ENCODE measurements at regions not wholly inside any gene's neighbourhood (a gene's known extent, or its start where the extent isn't known, plus 50 kb on each side); places are given as distances from the start of the nearest gene placed in this dataset.

DNA sequence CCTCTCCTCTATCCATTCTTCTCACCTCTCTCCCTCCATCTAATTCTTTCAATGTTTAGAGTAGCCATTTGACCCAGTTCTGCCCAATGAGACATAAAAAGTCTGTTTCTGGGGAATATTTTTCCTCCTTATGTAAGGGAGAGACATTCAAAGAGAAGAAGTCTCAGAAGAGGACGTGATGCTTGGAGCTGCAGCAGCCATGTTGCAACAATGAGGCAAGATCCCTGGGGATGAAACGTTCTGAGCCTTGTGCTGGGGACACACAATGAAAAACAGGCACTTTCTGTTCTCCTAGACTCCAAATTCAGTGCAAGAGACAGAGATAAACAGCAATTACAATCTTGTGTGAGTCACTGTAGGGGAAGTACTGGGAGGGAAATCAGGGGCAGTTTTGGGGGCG is 130.8 kb downstream of the FOXL1 start:
- TF ChIP-seq TCF7 (CRISPR knock-in tag; IDR thresholded peaks at IDR 0.05; ENCODE audit: low read depth) (no peak), OVOL2 (CRISPR knock-in tag; IDR thresholded peaks at IDR 0.05; ENCODE audit: borderline replicate concordance) (no peak), CREB1 (CRISPR knock-in tag; IDR thresholded peaks at IDR 0.05) (no peak), ATF1 (CRISPR knock-in tag; IDR thresholded peaks at IDR 0.05) (no peak), ZNF121 (CRISPR knock-in tag; IDR thresholded peaks at IDR 0.05) (no peak)
- TF ChIP-seq, protein P1, sequence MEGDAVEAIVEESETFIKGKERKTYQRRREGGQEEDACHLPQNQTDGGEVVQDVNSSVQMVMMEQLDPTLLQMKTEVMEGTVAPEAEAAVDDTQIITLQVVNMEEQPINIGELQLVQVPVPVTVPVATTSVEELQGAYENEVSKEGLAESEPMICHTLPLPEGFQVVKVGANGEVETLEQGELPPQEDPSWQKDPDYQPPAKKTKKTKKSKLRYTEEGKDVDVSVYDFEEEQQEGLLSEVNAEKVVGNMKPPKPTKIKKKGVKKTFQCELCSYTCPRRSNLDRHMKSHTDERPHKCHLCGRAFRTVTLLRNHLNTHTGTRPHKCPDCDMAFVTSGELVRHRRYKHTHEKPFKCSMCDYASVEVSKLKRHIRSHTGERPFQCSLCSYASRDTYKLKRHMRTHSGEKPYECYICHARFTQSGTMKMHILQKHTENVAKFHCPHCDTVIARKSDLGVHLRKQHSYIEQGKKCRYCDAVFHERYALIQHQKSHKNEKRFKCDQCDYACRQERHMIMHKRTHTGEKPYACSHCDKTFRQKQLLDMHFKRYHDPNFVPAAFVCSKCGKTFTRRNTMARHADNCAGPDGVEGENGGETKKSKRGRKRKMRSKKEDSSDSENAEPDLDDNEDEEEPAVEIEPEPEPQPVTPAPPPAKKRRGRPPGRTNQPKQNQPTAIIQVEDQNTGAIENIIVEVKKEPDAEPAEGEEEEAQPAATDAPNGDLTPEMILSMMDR (IDR thresholded peaks at IDR 0.05) = no peak
- TF ChIP-seq, protein P2, sequence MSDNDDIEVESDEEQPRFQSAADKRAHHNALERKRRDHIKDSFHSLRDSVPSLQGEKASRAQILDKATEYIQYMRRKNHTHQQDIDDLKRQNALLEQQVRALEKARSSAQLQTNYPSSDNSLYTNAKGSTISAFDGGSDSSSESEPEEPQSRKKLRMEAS (CRISPR knock-in tag; IDR thresholded peaks at IDR 0.05) = no peak
